T-helper 2 cell treated with Interferon-gamma antibody and Interleukin-4, amounts not matched to agents 5 μg/mL and 100 μg/mL, for 36 hours (primary cell): ENCODE measurements at regions not wholly inside any gene's neighbourhood (a gene's known extent, or its start where the extent isn't known, plus 50 kb on each side); places are given as distances from the start of the nearest gene placed in this dataset.
"Not testable (repeated sequence)": the region's sequence is repeated elsewhere in the genome, so short reads cannot be mapped to it uniquely, and the experiment has no call there.

Experiments used
- DNase-seq: peaks from one replicate; pipeline ENCODE4 v3.0.0; 2021; ENCODE audit warnings: low spot score
- H3K27ac Mint-ChIP-seq: one replicate; pipeline ENCODE4 v1.8.0; 2021; ENCODE audit warnings: mild to moderate bottlenecking, mixed read lengths
- H3K27me3 Mint-ChIP-seq: one replicate; pipeline ENCODE4 v1.8.0; 2021; ENCODE audit warnings: low read depth, mixed read lengths
- H3K36me3 Mint-ChIP-seq: one replicate; pipeline ENCODE4 v1.8.0; 2021; ENCODE audit warnings: low read depth, mixed read lengths
- H3K4me1 Mint-ChIP-seq: one replicate; pipeline ENCODE4 v1.8.0; 2021; ENCODE audit warnings: low read depth, mixed read lengths
- H3K4me3 Mint-ChIP-seq: one replicate; pipeline ENCODE4 v1.8.0; 2022; ENCODE audit warnings: mild to moderate bottlenecking, moderate library complexity, mixed read lengths
- H3K9me3 Mint-ChIP-seq: one replicate; pipeline ENCODE4 v1.8.0; 2021; ENCODE audit warnings: mixed read lengths

GRCh38 chr11:23861615-23862014 lies 635.2 kb upstream of the LUZP2 start:
- Mint-ChIP-seq H3K36me3 (no peaks in the 10 kb centered on the region), H3K27me3 (no peaks in the 10 kb centered on the region), H3K9me3 (peaks cover 10% of the 10 kb centered on the region), H3K27ac (no peak overlapping the region), H3K4me1 (no peaks in the 10 kb centered on the region), H3K4me3 (no peak overlapping the region)
- DNase-seq, result no peak

GRCh38 chr11:23865341-23865975 lies 631.4 kb upstream of the LUZP2 start:
- no peak overlapping the region for H3K4me3 Mint-ChIP-seq
- no peak overlapping the region for H3K27ac Mint-ChIP-seq
- no peak for DNase-seq

GRCh38 chr11:23866641-23867040 lies 630.2 kb upstream of the LUZP2 start:
- Mint-ChIP-seq H3K27ac (no peak overlapping the region), H3K36me3 (no peaks in the 10 kb centered on the region)

More at GRCh38 chr11:23865341-23865975, 631.4 kb upstream of the LUZP2 start:
- Mint-ChIP-seq H3K36me3 (no peaks in the 10 kb centered on the region), H3K4me1 (no peaks in the 10 kb centered on the region), H3K27me3 (no peaks in the 10 kb centered on the region), H3K9me3 (peaks cover 23% of the 10 kb centered on the region)

GRCh38 chr11:23869671-23870070 lies 627.2 kb upstream of the LUZP2 start:
- Mint-ChIP-seq H3K4me1 (no peaks in the 10 kb centered on the region), H3K27ac (no peak overlapping the region), H3K27me3 (no peaks in the 10 kb centered on the region)

More at GRCh38 chr11:23866641-23867040, 630.2 kb upstream of the LUZP2 start:
- H3K4me1 Mint-ChIP-seq, result no peaks in the 10 kb centered on the region
- H3K9me3 Mint-ChIP-seq, result peaks cover 32% of the 10 kb centered on the region
- H3K4me3 Mint-ChIP-seq, result no peak overlapping the region
- H3K27me3 Mint-ChIP-seq, result no peaks in the 10 kb centered on the region
- DNase-seq, result no peak

GRCh38 chr11:23873406-23873805 lies 623.4 kb upstream of the LUZP2 start:
- Mint-ChIP-seq H3K27ac (no peak overlapping the region), H3K27me3 (no peaks in the 10 kb centered on the region), H3K36me3 (no peaks in the 10 kb centered on the region), H3K9me3 (peaks cover 29% of the 10 kb centered on the region), H3K4me1 (no peaks in the 10 kb centered on the region), H3K4me3 (no peak overlapping the region)
- no peak for DNase-seq

More at GRCh38 chr11:23869671-23870070, 627.2 kb upstream of the LUZP2 start:
- Mint-ChIP-seq H3K36me3 (no peaks in the 10 kb centered on the region), H3K4me3 (no peak overlapping the region), H3K9me3 (peaks cover 33% of the 10 kb centered on the region)
- no peak for DNase-seq

- DNase-seq, result no peak
- Mint-ChIP-seq H3K27me3 (no peaks in the 10 kb centered on the region), H3K27ac (no peak overlapping the region), H3K9me3 (peaks cover 34% of the 10 kb centered on the region), H3K36me3 (no peaks in the 10 kb centered on the region), H3K4me1 (no peaks in the 10 kb centered on the region), H3K4me3 (no peak overlapping the region)
Observed at GRCh38 chr11:23875176-23875850, 621.5 kb upstream of the LUZP2 start.

- H3K27me3 Mint-ChIP-seq, H3K36me3 Mint-ChIP-seq, H3K27ac Mint-ChIP-seq, DNase-seq, H3K4me1 Mint-ChIP-seq, H3K4me3 Mint-ChIP-seq: not testable (repeated sequence)
- H3K9me3 Mint-ChIP-seq, result peaks cover 22% of the 10 kb centered on the region
Observed at GRCh38 chr11:23883426-23884048, 613.3 kb upstream of the LUZP2 start.

GRCh38 chr11:23884341-23884740 lies 612.5 kb upstream of the LUZP2 start:
- Mint-ChIP-seq H3K27me3 (no peaks in the 10 kb centered on the region), H3K4me1 (no peaks in the 10 kb centered on the region), H3K4me3 (no peak overlapping the region), H3K36me3 (no peaks in the 10 kb centered on the region), H3K9me3 (peaks cover 21% of the 10 kb centered on the region), H3K27ac (no peak overlapping the region)
- DNase-seq, result no peak

- DNase-seq, result no peak
- Mint-ChIP-seq H3K27ac (no peak overlapping the region), H3K4me1 (no peaks in the 10 kb centered on the region), H3K36me3 (no peaks in the 10 kb centered on the region), H3K4me3 (no peak overlapping the region), H3K9me3 (peaks cover 16% of the 10 kb centered on the region), H3K27me3 (no peaks in the 10 kb centered on the region)
Observed at GRCh38 chr11:23885801-23886200, 611.1 kb upstream of the LUZP2 start.

- H3K4me3 Mint-ChIP-seq, H3K27me3 Mint-ChIP-seq, H3K27ac Mint-ChIP-seq, H3K4me1 Mint-ChIP-seq, H3K36me3 Mint-ChIP-seq, DNase-seq: not testable (repeated sequence)
- peaks cover 23% of the 10 kb centered on the region for H3K9me3 Mint-ChIP-seq
Observed at GRCh38 chr11:23887122-23887521, 609.7 kb upstream of the LUZP2 start.

GRCh38 chr11:23893126-23893525 lies 603.7 kb upstream of the LUZP2 start:
- no peak for DNase-seq
- no peaks in the 10 kb centered on the region for H3K27me3 Mint-ChIP-seq
- H3K36me3 Mint-ChIP-seq, result no peaks in the 10 kb centered on the region
- H3K9me3 Mint-ChIP-seq, result peaks cover 12% of the 10 kb centered on the region
- H3K4me3 Mint-ChIP-seq, result no peak overlapping the region
- H3K27ac Mint-ChIP-seq, result no peak overlapping the region
- H3K4me1 Mint-ChIP-seq, result no peaks in the 10 kb centered on the region

- Mint-ChIP-seq H3K9me3 (peaks cover 12% of the 10 kb centered on the region), H3K27me3 (no peaks in the 10 kb centered on the region), H3K36me3 (no peaks in the 10 kb centered on the region), H3K4me3 (no peak overlapping the region), H3K27ac (no peak overlapping the region), H3K4me1 (no peaks in the 10 kb centered on the region)
- DNase-seq, result no peak
Observed at GRCh38 chr11:23897453-23898286, 599.2 kb upstream of the LUZP2 start.

- H3K9me3 Mint-ChIP-seq, result peaks cover 16% of the 10 kb centered on the region
- no peaks in the 10 kb centered on the region for H3K36me3 Mint-ChIP-seq
- H3K4me3 Mint-ChIP-seq, result no peak overlapping the region
- no peaks in the 10 kb centered on the region for H3K4me1 Mint-ChIP-seq
- no peaks in the 10 kb centered on the region for H3K27me3 Mint-ChIP-seq
- H3K27ac Mint-ChIP-seq, result no peak overlapping the region
- no peak for DNase-seq
Observed at GRCh38 chr11:23903044-23903704, 593.7 kb upstream of the LUZP2 start.
